ENCODE measurements at regions not wholly inside any gene's neighbourhood (a gene's known extent, or its start where the extent isn't known, plus 50 kb on each side); places are given as distances from the start of the nearest gene placed in this dataset.

- peaks cover 4 to 11% of the 10 kb centered on the region in 2 donors for H3K9me3 Mint-ChIP-seq
Observed at GRCh38 chr4:176883681-176884418, 91.1 kb upstream of the VEGFC start.

GRCh38 chr4:176885224-176885623 is 92.5 kb upstream of the VEGFC start:
- 79% methylated on average over 1 of the region's 2 CpGs for WGBS (ENCODE audit: insufficient coverage)
- intact Hi-C loops (cut with micrococcal nuclease): no loop called here
- Mint-ChIP-seq H3K4me3 (no peak overlapping the region), H3K27me3 (ENCODE audit: low read depth in 2 of 2) (no peaks in the 10 kb centered on the region), H3K4me1 (no peaks in the 10 kb centered on the region), H3K9me3 (peaks cover 4 to 14% of the 10 kb centered on the region in 2 donors), H3K27ac (no peak overlapping the region), H3K36me3 (no peaks in the 10 kb centered on the region)
- Histone ChIP-seq H3K27me3 (ENCODE audit: control insufficient read depth, insufficient read depth, low read length) (no peaks in the 10 kb centered on the region), H3K4me3 (ENCODE audit: low read length) (no peak overlapping the region), H3K4me1 (ENCODE audit: control insufficient read depth, insufficient read depth, low read length) (no peaks in the 10 kb centered on the region), H3K36me3 (ENCODE audit: control insufficient read depth, insufficient read depth, low read length) (no peaks in the 10 kb centered on the region), H3K9me3 (ENCODE audit: control insufficient read depth, insufficient read depth, low read length) (no peaks in the 10 kb centered on the region), H3K27ac (ENCODE audit: low read length) (no peak overlapping the region)
- ATAC-seq (no peak), DNase-seq (no peak)
- TF ChIP-seq CTCF (IDR thresholded peaks at IDR 0.05): no peak

More at GRCh38 chr4:176883681-176884418, 91.1 kb upstream of the VEGFC start:
- Histone ChIP-seq H3K9me3 (ENCODE audit: control insufficient read depth, insufficient read depth, low read length) (no peaks in the 10 kb centered on the region), H3K4me1 (ENCODE audit: control insufficient read depth, insufficient read depth, low read length) (no peaks in the 10 kb centered on the region), H3K4me3 (ENCODE audit: low read length) (no peak overlapping the region), H3K36me3 (ENCODE audit: control insufficient read depth, insufficient read depth, low read length) (no peaks in the 10 kb centered on the region), H3K27me3 (ENCODE audit: control insufficient read depth, insufficient read depth, low read length) (no peaks in the 10 kb centered on the region), H3K27ac (ENCODE audit: low read length) (no peak overlapping the region)
- no peak for TF ChIP-seq CTCF (IDR thresholded peaks at IDR 0.05)
- DNase-seq (no peak), ATAC-seq (no peak)
- H3K27ac Mint-ChIP-seq: no peak overlapping the region
- H3K36me3 Mint-ChIP-seq: no peaks in the 10 kb centered on the region
- intact Hi-C loops (cut with micrococcal nuclease): no loop called here
- H3K4me1 Mint-ChIP-seq: no peaks in the 10 kb centered on the region
- 34% methylated on average over 5 of the region's 6 CpGs for WGBS (ENCODE audit: insufficient coverage)
- H3K27me3 Mint-ChIP-seq (ENCODE audit: low read depth in 2 of 2): no peaks in the 10 kb centered on the region
- no peak overlapping the region for H3K4me3 Mint-ChIP-seq

- Histone ChIP-seq H3K36me3 (ENCODE audit: control insufficient read depth, insufficient read depth, low read length) (no peaks in the 10 kb centered on the region), H3K27me3 (ENCODE audit: control insufficient read depth, insufficient read depth, low read length) (no peaks in the 10 kb centered on the region), H3K4me1 (ENCODE audit: control insufficient read depth, insufficient read depth, low read length) (no peaks in the 10 kb centered on the region), H3K9me3 (ENCODE audit: control insufficient read depth, insufficient read depth, low read length) (no peaks in the 10 kb centered on the region), H3K4me3 (ENCODE audit: low read length) (no peak overlapping the region), H3K27ac (ENCODE audit: low read length) (no peak overlapping the region)
- intact Hi-C loops (cut with micrococcal nuclease): no loop called here
- Mint-ChIP-seq H3K27me3 (ENCODE audit: low read depth in 2 of 2) (no peaks in the 10 kb centered on the region), H3K9me3 (peaks cover 4 to 17% of the 10 kb centered on the region in 2 donors), H3K4me3 (no peak overlapping the region), H3K36me3 (no peaks in the 10 kb centered on the region), H3K27ac (no peak overlapping the region), H3K4me1 (no peaks in the 10 kb centered on the region)
- ATAC-seq: no peak
- TF ChIP-seq CTCF (IDR thresholded peaks at IDR 0.05): no peak
- no peak for DNase-seq
- 88% methylated on average over 3 of the region's 3 CpGs for WGBS (ENCODE audit: insufficient coverage)
Observed at GRCh38 chr4:176886135-176886534, 93.4 kb upstream of the VEGFC start.

GRCh38 chr4:176889776-176890175 is 97.1 kb upstream of the VEGFC start:
- H3K9me3 ChIP-seq (ENCODE audit: control insufficient read depth, insufficient read depth, low read length): no peaks in the 10 kb centered on the region
- H3K36me3 ChIP-seq (ENCODE audit: control insufficient read depth, insufficient read depth, low read length): no peaks in the 10 kb centered on the region
- no peaks in the 10 kb centered on the region for H3K4me1 ChIP-seq (ENCODE audit: control insufficient read depth, insufficient read depth, low read length)
- H3K27me3 Mint-ChIP-seq (ENCODE audit: low read depth in 2 of 2): no peaks in the 10 kb centered on the region
- H3K4me1 Mint-ChIP-seq: no peaks in the 10 kb centered on the region
- no peaks in the 10 kb centered on the region for H3K27me3 ChIP-seq (ENCODE audit: control insufficient read depth, insufficient read depth, low read length)
- peaks cover 2 to 17% of the 10 kb centered on the region in 2 donors for H3K9me3 Mint-ChIP-seq
- no peak overlapping the region for H3K27ac Mint-ChIP-seq
- DNase-seq: no peak
- no peaks in the 10 kb centered on the region for H3K36me3 Mint-ChIP-seq
- WGBS (ENCODE audit: insufficient coverage): 95% methylated on average over 3 of the region's 3 CpGs
- no peak for TF ChIP-seq CTCF (IDR thresholded peaks at IDR 0.05)
- no peak overlapping the region for H3K27ac ChIP-seq (ENCODE audit: low read length)
- intact Hi-C loops (cut with micrococcal nuclease): no loop called here
- no peak for ATAC-seq
- no peak overlapping the region for H3K4me3 ChIP-seq (ENCODE audit: low read length)
- H3K4me3 Mint-ChIP-seq: no peak overlapping the region

Data from natural killer cell (primary cell).